ENCODE measurements at regions not wholly inside any gene's neighbourhood (a gene's known extent, or its start where the extent isn't known, plus 50 kb on each side); places are given as distances from the start of the nearest gene placed in this dataset.

DNA sequence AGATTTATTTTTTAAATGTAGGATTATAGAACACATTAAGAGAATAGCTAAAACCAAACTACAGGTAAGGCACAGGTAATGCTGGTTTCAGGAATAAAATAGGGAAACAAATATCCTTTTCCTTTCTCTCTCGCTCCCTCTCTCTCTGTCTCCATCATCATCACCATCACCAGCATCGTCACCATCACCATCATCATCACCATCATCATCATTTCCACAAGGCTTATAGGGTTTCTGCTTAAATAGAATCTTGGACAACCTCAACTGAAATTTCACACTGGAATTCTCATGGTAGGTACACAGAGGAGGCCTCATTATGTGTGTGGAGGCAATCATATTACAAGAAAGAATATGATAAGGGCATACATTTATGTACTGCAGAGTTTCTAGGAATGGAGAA is 823.6 kb downstream of the MAFB start:
- WGBS, result 96% methylated on average over 2 of the region's 2 CpGs
- no peaks in the 10 kb centered on the region for H3K4me1 ChIP-seq
- TF ChIP-seq POLR2A (IDR thresholded peaks at IDR 0.05) (no peak), POLR2AphosphoS5 (IDR thresholded peaks at IDR 0.05) (no peak), EP300 (IDR thresholded peaks at IDR 0.05) (no peak)
- TF ChIP-seq, protein P1, sequence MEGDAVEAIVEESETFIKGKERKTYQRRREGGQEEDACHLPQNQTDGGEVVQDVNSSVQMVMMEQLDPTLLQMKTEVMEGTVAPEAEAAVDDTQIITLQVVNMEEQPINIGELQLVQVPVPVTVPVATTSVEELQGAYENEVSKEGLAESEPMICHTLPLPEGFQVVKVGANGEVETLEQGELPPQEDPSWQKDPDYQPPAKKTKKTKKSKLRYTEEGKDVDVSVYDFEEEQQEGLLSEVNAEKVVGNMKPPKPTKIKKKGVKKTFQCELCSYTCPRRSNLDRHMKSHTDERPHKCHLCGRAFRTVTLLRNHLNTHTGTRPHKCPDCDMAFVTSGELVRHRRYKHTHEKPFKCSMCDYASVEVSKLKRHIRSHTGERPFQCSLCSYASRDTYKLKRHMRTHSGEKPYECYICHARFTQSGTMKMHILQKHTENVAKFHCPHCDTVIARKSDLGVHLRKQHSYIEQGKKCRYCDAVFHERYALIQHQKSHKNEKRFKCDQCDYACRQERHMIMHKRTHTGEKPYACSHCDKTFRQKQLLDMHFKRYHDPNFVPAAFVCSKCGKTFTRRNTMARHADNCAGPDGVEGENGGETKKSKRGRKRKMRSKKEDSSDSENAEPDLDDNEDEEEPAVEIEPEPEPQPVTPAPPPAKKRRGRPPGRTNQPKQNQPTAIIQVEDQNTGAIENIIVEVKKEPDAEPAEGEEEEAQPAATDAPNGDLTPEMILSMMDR (IDR thresholded peaks at IDR 0.05), result no peak
- H3K4me3 ChIP-seq, result no peak overlapping the region
- H3K9me3 ChIP-seq, result no peaks in the 10 kb centered on the region
- no peaks in the 10 kb centered on the region for H3K27me3 ChIP-seq
- H3K36me3 ChIP-seq, result no peaks in the 10 kb centered on the region
- H3K27ac ChIP-seq, result no peak overlapping the region
- DNase-seq (ENCODE audit: low spot score in 2 of 2), result no peak

DNA sequence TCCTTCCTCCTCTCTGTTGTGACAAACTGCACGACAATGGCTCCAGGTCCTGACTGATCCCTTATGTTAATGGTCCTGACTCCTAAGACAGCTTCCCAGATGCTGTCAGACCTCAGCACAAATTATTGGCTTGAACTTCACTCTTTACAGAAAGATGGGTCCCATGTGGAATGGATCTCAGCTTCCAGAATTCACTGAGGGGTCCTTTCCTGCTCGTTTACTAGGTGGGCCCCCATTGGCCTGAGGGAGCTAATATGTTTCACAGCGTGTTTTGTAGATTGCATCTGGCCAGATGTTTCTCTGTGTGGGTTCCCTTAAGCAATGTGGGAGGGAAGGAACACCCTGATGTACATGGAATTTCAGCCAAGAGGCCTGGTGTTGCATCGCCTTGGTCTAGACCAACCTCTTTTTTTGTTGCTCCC is 826.6 kb downstream of the MAFB start:
- TF ChIP-seq EP300 (IDR thresholded peaks at IDR 0.05), result no peak
- TF ChIP-seq, protein P1 (IDR thresholded peaks at IDR 0.05), result no peak
- no peak for TF ChIP-seq POLR2A (IDR thresholded peaks at IDR 0.05)
- no peaks in the 10 kb centered on the region for H3K27me3 ChIP-seq
- H3K9me3 ChIP-seq, result no peaks in the 10 kb centered on the region
- no peaks in the 10 kb centered on the region for H3K4me1 ChIP-seq
- WGBS, result 51% methylated on average over 4 of the region's 4 CpGs
- H3K27ac ChIP-seq, result no peak overlapping the region
- no peak overlapping the region for H3K4me3 ChIP-seq
- H3K36me3 ChIP-seq, result no peaks in the 10 kb centered on the region
- no peak for DNase-seq (ENCODE audit: low spot score in 2 of 2)

DNA sequence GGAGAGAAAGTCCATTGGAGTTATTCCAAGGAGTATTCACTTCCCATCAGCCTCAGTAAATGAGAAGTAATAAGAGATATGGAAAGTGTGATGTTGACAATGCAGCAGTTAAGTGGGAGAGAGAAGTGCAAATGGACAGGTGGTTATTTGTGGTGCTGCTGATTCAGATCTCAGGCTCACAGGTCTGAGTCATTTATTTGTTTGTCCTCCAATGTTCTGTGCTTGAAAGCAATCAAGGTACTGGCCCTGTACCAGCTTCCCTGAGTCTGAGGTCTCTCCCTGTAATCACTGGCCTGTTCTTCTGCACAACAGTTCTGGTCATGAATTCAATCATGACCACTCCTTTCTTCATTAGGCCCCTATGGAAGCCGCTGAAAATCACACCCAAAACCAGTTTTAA is 827.7 kb downstream of the MAFB start:
- Histone ChIP-seq H3K9me3 (no peaks in the 10 kb centered on the region), H3K36me3 (no peaks in the 10 kb centered on the region), H3K27me3 (no peaks in the 10 kb centered on the region), H3K4me1 (no peaks in the 10 kb centered on the region), H3K27ac (no peak overlapping the region), H3K4me3 (no peak overlapping the region)
- TF ChIP-seq POLR2AphosphoS5 (IDR thresholded peaks at IDR 0.05), result no peak
- TF ChIP-seq EP300 (IDR thresholded peaks at IDR 0.05), result no peak
- TF ChIP-seq, protein P1 (IDR thresholded peaks at IDR 0.05), result no peak
- TF ChIP-seq POLR2A (IDR thresholded peaks at IDR 0.05), result no peak
- WGBS, result 90% methylated on average over 1 of the region's 1 CpG
- no peak for DNase-seq (ENCODE audit: low spot score in 2 of 2)

DNA sequence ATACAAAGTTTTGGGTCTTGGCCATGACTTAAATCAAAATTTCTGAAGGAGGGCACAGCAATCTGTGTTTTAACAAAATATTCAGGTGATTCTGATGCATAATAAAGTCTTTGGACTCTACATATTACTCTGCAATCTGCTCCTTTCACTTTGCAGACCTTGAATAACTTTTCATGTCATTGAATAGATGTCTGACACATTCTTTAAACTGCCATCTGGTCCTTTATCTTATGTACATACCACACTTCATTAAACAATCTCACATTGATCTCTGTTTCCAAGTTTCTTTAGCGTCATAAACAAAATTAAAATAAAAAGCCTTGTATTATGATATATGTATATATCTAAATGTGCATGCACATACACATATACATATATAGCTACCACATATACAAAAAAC is 831.2 kb downstream of the MAFB start:
- Histone ChIP-seq H3K4me3 (no peak overlapping the region), H3K27me3 (no peaks in the 10 kb centered on the region), H3K27ac (no peak overlapping the region), H3K9me3 (no peaks in the 10 kb centered on the region), H3K36me3 (no peaks in the 10 kb centered on the region), H3K4me1 (no peaks in the 10 kb centered on the region)
- TF ChIP-seq, protein P1 (IDR thresholded peaks at IDR 0.05), result no peak
- TF ChIP-seq POLR2AphosphoS5 (IDR thresholded peaks at IDR 0.05), result no peak
- 88% methylated on average over 1 of the region's 1 CpG for WGBS
- no peak for DNase-seq (ENCODE audit: low spot score in 2 of 2)

DNA sequence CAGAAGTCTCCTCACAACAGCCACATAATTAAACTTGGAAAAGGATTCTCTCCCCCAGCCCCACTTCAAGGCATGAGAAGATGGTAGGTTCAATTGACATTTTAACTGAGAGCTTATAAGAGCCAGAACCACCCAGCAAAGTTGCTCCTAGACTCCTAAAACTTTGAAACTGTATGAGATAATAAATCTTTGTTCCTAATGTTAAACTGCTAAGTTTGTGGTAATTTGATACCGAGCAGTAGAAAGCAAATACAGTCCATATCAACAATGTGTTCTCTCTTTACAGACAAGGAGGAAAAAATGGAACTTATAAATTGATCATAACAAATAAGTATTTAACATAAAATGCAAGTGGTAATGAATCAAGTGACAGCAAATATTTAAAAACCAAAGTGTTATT is 831.8 kb downstream of the MAFB start:
- no peak overlapping the region for H3K4me3 ChIP-seq
- 64% methylated on average over 1 of the region's 1 CpG for WGBS
- H3K27ac ChIP-seq, result no peak overlapping the region
- H3K27me3 ChIP-seq, result no peaks in the 10 kb centered on the region
- H3K9me3 ChIP-seq, result no peaks in the 10 kb centered on the region
- no peaks in the 10 kb centered on the region for H3K36me3 ChIP-seq
- DNase-seq (ENCODE audit: low spot score in 2 of 2), result no peak
- TF ChIP-seq EP300 (IDR thresholded peaks at IDR 0.05) (no peak), POLR2AphosphoS5 (IDR thresholded peaks at IDR 0.05) (no peak)
- H3K4me1 ChIP-seq, result no peaks in the 10 kb centered on the region

DNA sequence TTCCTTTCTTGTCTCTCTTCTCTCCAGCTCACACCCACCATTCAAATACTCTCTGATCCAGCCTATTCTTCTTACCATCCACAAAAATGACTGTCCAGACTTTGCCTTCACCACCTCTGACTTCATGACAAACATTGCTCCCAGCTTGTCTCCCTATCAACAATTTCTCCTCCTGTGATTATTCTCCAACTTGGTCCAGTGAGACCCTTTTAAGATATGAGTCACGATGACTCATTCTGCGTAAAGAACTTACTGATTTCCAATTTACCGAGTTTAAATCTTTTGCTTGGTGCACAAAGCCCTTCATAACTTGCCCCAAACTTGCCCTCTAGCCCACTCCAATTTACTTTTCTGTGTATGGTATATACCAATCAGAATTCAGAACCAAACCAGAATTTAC is 833.2 kb downstream of the MAFB start:
- Histone ChIP-seq H3K27me3 (no peaks in the 10 kb centered on the region), H3K4me1 (peaks cover 6% of the 10 kb centered on the region), H3K9me3 (no peaks in the 10 kb centered on the region), H3K36me3 (no peaks in the 10 kb centered on the region), H3K4me3 (no peak overlapping the region), H3K27ac (no peak overlapping the region)
- 86% methylated on average over 3 of the region's 3 CpGs for WGBS
- no peak for DNase-seq (ENCODE audit: low spot score in 2 of 2)
- TF ChIP-seq POLR2A (IDR thresholded peaks at IDR 0.05), result no peak
- TF ChIP-seq, protein P1 (IDR thresholded peaks at IDR 0.05), result no peak
- TF ChIP-seq EP300 (IDR thresholded peaks at IDR 0.05), result no peak
- TF ChIP-seq POLR2AphosphoS5 (IDR thresholded peaks at IDR 0.05), result no peak
